ENCODE measurements at regions not wholly inside any gene's neighbourhood (a gene's known extent, or its start where the extent isn't known, plus 50 kb on each side); places are given as distances from the start of the nearest gene placed in this dataset.

DNA sequence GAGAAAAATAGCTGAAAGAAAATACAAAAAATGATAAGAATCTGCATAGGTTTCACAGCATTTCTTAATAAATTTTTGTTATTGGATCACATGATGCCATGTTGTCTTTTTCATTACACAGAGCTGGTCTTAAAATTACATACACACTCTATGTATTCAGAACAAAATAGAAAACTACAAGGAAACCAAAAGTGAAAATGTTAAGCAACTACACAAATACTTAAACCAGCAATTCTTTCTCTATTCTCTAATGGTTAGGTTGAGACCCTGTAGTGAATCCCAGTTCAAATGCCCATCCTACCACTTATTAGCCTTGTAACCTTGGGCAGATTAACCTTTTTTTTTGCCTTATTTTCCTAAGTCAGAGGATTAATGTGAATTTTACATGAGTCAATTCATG lies 2311.2 kb downstream of the PCDH7 start:
- H3K4me3 ChIP-seq (ENCODE audit: low read depth in 2 of 2, low read length in 2 of 2): no peak overlapping the region
- TF ChIP-seq POLR2AphosphoS5 (IDR thresholded peaks at IDR 0.05; ENCODE audit: low read depth, low read length): no peak
- no peaks in the 10 kb centered on the region for H3K9me3 ChIP-seq (ENCODE audit: control insufficient read depth, insufficient read depth, low read depth, low read length)
- in situ Hi-C loops (cut with HindIII; ENCODE audit: low pct_unique_long_range_greater_than_20kb, low sequenced_read_pairs) (no loop called here), intact Hi-C loops (cut with micrococcal nuclease; ENCODE audit: unreplicated experiment) (no loop called here)
- no peak for DNase-seq (ENCODE audit: low read depth, low spot score)
- no peaks in the 10 kb centered on the region for H3K27me3 ChIP-seq (ENCODE audit: control insufficient read depth, insufficient read depth, low read length)
- H3K4me1 ChIP-seq (ENCODE audit: control insufficient read depth, insufficient read depth, low read length): no peaks in the 10 kb centered on the region
- ATAC-seq: no peak
- H3K27ac ChIP-seq (ENCODE audit: low read length): no peak overlapping the region
- CTCF ChIA-PET: no interaction called here
- no TSS peak for BruUV-seq (replicated peaks)
- POLR2A ChIA-PET: no interaction called here
- H3K36me3 ChIP-seq (ENCODE audit: control insufficient read depth, insufficient read depth, low read length): no peaks in the 10 kb centered on the region

DNA sequence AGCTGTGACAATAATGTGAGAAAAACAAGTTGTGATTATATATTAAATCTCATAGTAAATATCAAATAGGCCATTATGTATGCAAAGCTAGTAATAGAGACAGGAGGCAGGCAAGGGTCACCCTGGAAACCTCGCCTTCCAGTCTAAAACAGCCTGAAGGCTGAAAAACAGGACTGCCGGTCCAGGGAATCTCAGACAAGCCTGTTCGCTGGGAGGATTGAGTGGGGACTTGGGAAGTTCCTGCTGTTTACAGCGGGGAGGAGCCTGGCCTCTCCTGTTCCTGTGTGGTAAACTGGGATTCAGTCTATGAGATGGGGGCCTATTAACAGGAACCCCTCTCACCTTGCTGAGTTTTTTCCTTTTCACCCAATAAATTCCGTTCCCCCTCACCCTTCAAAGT lies 2317.3 kb downstream of the PCDH7 start:
- no peak for ATAC-seq
- no peak for DNase-seq (ENCODE audit: low read depth, low spot score)

DNA sequence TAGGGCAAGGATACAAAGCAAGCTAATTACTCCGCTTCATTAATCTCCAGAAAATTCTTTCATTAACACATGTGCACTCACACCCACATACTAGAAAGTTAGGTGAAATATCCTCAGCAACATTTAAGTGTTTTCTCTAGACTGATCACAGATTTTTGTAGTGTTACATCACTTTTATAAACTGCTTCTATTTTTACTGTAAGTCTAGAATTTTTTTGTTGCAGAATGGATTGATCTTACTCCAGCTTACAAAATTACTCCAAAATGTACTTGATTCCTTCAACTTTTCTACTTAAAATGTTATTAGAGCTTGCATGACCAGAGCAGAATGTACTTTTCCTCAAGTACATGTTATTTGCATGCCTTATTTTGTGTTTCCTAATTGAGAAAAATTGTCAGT lies 2325.2 kb downstream of the PCDH7 start:
- in situ Hi-C loops (cut with HindIII; ENCODE audit: low pct_unique_long_range_greater_than_20kb, low sequenced_read_pairs) (no loop called here), intact Hi-C loops (cut with micrococcal nuclease; ENCODE audit: unreplicated experiment) (no loop called here)
- no peak for DNase-seq (ENCODE audit: low read depth, low spot score)
- Histone ChIP-seq H3K9me3 (ENCODE audit: control insufficient read depth, insufficient read depth, low read depth, low read length) (no peaks in the 10 kb centered on the region), H3K27ac (ENCODE audit: low read length) (no peak overlapping the region), H3K4me1 (ENCODE audit: control insufficient read depth, insufficient read depth, low read length) (no peaks in the 10 kb centered on the region), H3K27me3 (ENCODE audit: control insufficient read depth, insufficient read depth, low read length) (no peaks in the 10 kb centered on the region), H3K4me3 (ENCODE audit: low read depth in 2 of 2, low read length in 2 of 2) (no peak overlapping the region), H3K36me3 (ENCODE audit: control insufficient read depth, insufficient read depth, low read length) (no peaks in the 10 kb centered on the region)
- TF ChIP-seq, protein P1, sequence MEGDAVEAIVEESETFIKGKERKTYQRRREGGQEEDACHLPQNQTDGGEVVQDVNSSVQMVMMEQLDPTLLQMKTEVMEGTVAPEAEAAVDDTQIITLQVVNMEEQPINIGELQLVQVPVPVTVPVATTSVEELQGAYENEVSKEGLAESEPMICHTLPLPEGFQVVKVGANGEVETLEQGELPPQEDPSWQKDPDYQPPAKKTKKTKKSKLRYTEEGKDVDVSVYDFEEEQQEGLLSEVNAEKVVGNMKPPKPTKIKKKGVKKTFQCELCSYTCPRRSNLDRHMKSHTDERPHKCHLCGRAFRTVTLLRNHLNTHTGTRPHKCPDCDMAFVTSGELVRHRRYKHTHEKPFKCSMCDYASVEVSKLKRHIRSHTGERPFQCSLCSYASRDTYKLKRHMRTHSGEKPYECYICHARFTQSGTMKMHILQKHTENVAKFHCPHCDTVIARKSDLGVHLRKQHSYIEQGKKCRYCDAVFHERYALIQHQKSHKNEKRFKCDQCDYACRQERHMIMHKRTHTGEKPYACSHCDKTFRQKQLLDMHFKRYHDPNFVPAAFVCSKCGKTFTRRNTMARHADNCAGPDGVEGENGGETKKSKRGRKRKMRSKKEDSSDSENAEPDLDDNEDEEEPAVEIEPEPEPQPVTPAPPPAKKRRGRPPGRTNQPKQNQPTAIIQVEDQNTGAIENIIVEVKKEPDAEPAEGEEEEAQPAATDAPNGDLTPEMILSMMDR (IDR thresholded peaks at IDR 0.05): no peak
- TF ChIP-seq SIN3A (IDR thresholded peaks at IDR 0.05; ENCODE audit: borderline replicate concordance, insufficient read depth, low read depth, low read length) (no peak), TCF7L2 (IDR thresholded peaks at IDR 0.05; ENCODE audit: low read depth, low read length) (no peak), POLR2AphosphoS5 (IDR thresholded peaks at IDR 0.05; ENCODE audit: low read depth, low read length) (no peak)
- TF ChIP-seq, protein P2, sequence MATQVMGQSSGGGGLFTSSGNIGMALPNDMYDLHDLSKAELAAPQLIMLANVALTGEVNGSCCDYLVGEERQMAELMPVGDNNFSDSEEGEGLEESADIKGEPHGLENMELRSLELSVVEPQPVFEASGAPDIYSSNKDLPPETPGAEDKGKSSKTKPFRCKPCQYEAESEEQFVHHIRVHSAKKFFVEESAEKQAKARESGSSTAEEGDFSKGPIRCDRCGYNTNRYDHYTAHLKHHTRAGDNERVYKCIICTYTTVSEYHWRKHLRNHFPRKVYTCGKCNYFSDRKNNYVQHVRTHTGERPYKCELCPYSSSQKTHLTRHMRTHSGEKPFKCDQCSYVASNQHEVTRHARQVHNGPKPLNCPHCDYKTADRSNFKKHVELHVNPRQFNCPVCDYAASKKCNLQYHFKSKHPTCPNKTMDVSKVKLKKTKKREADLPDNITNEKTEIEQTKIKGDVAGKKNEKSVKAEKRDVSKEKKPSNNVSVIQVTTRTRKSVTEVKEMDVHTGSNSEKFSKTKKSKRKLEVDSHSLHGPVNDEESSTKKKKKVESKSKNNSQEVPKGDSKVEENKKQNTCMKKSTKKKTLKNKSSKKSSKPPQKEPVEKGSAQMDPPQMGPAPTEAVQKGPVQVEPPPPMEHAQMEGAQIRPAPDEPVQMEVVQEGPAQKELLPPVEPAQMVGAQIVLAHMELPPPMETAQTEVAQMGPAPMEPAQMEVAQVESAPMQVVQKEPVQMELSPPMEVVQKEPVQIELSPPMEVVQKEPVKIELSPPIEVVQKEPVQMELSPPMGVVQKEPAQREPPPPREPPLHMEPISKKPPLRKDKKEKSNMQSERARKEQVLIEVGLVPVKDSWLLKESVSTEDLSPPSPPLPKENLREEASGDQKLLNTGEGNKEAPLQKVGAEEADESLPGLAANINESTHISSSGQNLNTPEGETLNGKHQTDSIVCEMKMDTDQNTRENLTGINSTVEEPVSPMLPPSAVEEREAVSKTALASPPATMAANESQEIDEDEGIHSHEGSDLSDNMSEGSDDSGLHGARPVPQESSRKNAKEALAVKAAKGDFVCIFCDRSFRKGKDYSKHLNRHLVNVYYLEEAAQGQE (IDR thresholded peaks at IDR 0.05; ENCODE audit: insufficient read depth in 1 of 2, low read depth in 2 of 2, low read length in 1 of 2): no peak
- no TSS peak for BruUV-seq (replicated peaks)
- ATAC-seq: no peak
- CTCF ChIA-PET: no interaction called here
- POLR2A ChIA-PET: no interaction called here

More for the DNA sequence above, 2317.3 kb downstream of the PCDH7 start:
- H3K9me3 ChIP-seq (ENCODE audit: control insufficient read depth, insufficient read depth, low read depth, low read length): no peaks in the 10 kb centered on the region
- CTCF ChIA-PET: no interaction called here
- TF ChIP-seq SIN3A (IDR thresholded peaks at IDR 0.05; ENCODE audit: borderline replicate concordance, insufficient read depth, low read depth, low read length) (no peak), TCF7L2 (IDR thresholded peaks at IDR 0.05; ENCODE audit: low read depth, low read length) (no peak)
- H3K4me1 ChIP-seq (ENCODE audit: control insufficient read depth, insufficient read depth, low read length): no peaks in the 10 kb centered on the region
- no peaks in the 10 kb centered on the region for H3K27me3 ChIP-seq (ENCODE audit: control insufficient read depth, insufficient read depth, low read length)
- in situ Hi-C loops (cut with HindIII; ENCODE audit: low pct_unique_long_range_greater_than_20kb, low sequenced_read_pairs): no loop called here
- no TSS peak for BruUV-seq (replicated peaks)
- H3K4me3 ChIP-seq (ENCODE audit: low read depth in 2 of 2, low read length in 2 of 2): no peak overlapping the region
- H3K36me3 ChIP-seq (ENCODE audit: control insufficient read depth, insufficient read depth, low read length): no peaks in the 10 kb centered on the region
- POLR2A ChIA-PET: no interaction called here
- intact Hi-C loops (cut with micrococcal nuclease; ENCODE audit: unreplicated experiment): no loop called here
- no peak overlapping the region for H3K27ac ChIP-seq (ENCODE audit: low read length)

All from Panc1 (cell line).